Heart left ventricle (tissue), 16 donors: ENCODE measurements at regions not wholly inside any gene's neighbourhood (a gene's known extent, or its start where the extent isn't known, plus 50 kb on each side); places are given as distances from the start of the nearest gene placed in this dataset.

Source experiments
- ATAC-seq, 4 donors: fragments of 200-7000 bp; cut with Tn5 transposase; one replicate each; pipeline ENCODE4 v1.9.1; 2020 to 2022; ENCODE audit warnings: moderate library complexity in 4 of 4, mild to moderate bottlenecking in 3 of 4, moderate number of reproducible peaks in 1 of 4
- DNase-seq, 5 donors: peaks; one replicate each; pipeline ENCODE4 v3.0.0-alpha.2; 2020
- H3K27ac ChIP-seq, 12 donors: fragments of 200-600 bp; sonication (generic) in 4 of 12; one replicate each; pipeline versions ENCODE4 v1.5.0 to v1.8.0; 2016 to 2022; ENCODE audit warnings: mild to moderate bottlenecking in 2 of 12
- H3K27me3 ChIP-seq, 9 donors: fragments of 200-600 bp; sonication (generic) in 2 of 9; one replicate each; pipeline versions ENCODE4 v1.5.1 to v1.8.0; 2016 to 2022; ENCODE audit warnings: mild to moderate bottlenecking in 3 of 9
- H3K36me3 ChIP-seq, 9 donors: fragments of 200-600 bp; sonication (generic) in 2 of 9; one replicate each; pipeline versions ENCODE4 v1.5.0 to v1.8.0; 2018 to 2022; ENCODE audit warnings: mild to moderate bottlenecking in 2 of 9
- H3K4me1 ChIP-seq, 12 donors: fragments of 200-600 bp; sonication (generic) in 4 of 12; one replicate each; pipeline versions ENCODE4 v1.5.0 to v1.8.0; 2016 to 2022; ENCODE audit warnings: mild to moderate bottlenecking in 3 of 12
- H3K4me3 ChIP-seq, 12 donors: fragments of 200-600 bp; sonication (generic) in 4 of 12; one replicate each; pipeline versions ENCODE4 v1.5.0 to v1.8.0; 2017 to 2022; ENCODE audit warnings: mild to moderate bottlenecking in 9 of 12, moderate library complexity in 4 of 12
- H3K9me3 ChIP-seq, 12 donors: fragments of 200-600 bp; sonication (generic) in 4 of 12; one replicate each; pipeline versions ENCODE4 v1.5.0 to v1.8.0; 2016 to 2022; ENCODE audit warnings: mild to moderate bottlenecking in 1 of 12
- POLR2A ChIP-seq, 2 donors: fragments of 450-650 bp; IDR thresholded peaks; one replicate each; pipeline ENCODE4 v1.6.1; 2017; ENCODE audit warnings: antibody characterized with exemption in 2 of 2, mild to moderate bottlenecking in 2 of 2, moderate library complexity in 2 of 2
- WGBS, 4 donors: extraction: QIAGEN DNeasy Blood & Tissue Kit in 2 of 4; methylation state at CpG; one replicate each; pipeline versions ENCODE4 v1.1.5 to v1.1.7; 2013 to 2018; 5-methylcytosine and 5-hydroxymethylcytosine counted together
- intact Hi-C, 10 donors: fragments of 100-400 bp; cut with DNase I; formaldehyde crosslinking; loops; one replicate each; pipeline versions ENCODE4 v1.11.1 to v1.14.2; 2022
- TF ChIP-seq, protein P1 (sequence below), 12 donors: fragments of 200-600 bp; sonication (generic) in 4 of 12; IDR thresholded peaks; one replicate each; pipeline versions ENCODE4 v1.5.0 to v1.8.0; 2018 to 2022; ENCODE audit warnings: antibody characterized with exemption in 12 of 12, mild to moderate bottlenecking in 5 of 12
- donor health status: ischemic (EF 13 %, LVEDD 7.1; RV severe dilation, severe dysfunction).
- donor health status: healthy with polysubstance abuse.
- donor health status: DM: no; HTN: yes; CAD: no.
- donor health status: DM: no; HTN: no; CAD: no.
- donor health status: ischemic (EF 25% LVEDD 6.9; RV normal size, moderate dysfunction).
- donor health status: ischemic (EF 25% LVEDD 5.7; RV mildly dilated, moderate dysfunction).
- donor health status: healthy.
- donor health status: DM: yes; HTN: yes; CAD: no.
- donor health status: ischemic (EF 35%, LVEDD 5.7; RV mildly dilated, moderate dysfunction).
- donor health status: nonischemic (EF 11% LVEDD 7.7; RV severe dilation, severe dysfunction).
- donor health status: DM: yes; HTN: yes; CAD: no.
- donor health status: PGD.
- donor health status: ischemic (EF 29% LVEDD 5.4; RV normal size, mild dysfunction).
- donor health status: nonischemic (EF 23%, LVEDD 6.1; RV moderate dilation, normal function).

GRCh38 chr18:76721207-76721996 lies 101.0 kb upstream of the ZNF236 start:
- TF ChIP-seq, protein P1, sequence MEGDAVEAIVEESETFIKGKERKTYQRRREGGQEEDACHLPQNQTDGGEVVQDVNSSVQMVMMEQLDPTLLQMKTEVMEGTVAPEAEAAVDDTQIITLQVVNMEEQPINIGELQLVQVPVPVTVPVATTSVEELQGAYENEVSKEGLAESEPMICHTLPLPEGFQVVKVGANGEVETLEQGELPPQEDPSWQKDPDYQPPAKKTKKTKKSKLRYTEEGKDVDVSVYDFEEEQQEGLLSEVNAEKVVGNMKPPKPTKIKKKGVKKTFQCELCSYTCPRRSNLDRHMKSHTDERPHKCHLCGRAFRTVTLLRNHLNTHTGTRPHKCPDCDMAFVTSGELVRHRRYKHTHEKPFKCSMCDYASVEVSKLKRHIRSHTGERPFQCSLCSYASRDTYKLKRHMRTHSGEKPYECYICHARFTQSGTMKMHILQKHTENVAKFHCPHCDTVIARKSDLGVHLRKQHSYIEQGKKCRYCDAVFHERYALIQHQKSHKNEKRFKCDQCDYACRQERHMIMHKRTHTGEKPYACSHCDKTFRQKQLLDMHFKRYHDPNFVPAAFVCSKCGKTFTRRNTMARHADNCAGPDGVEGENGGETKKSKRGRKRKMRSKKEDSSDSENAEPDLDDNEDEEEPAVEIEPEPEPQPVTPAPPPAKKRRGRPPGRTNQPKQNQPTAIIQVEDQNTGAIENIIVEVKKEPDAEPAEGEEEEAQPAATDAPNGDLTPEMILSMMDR (IDR thresholded peaks at IDR 0.05): no peak
- no peak for TF ChIP-seq POLR2A (IDR thresholded peaks at IDR 0.05)
- H3K36me3 ChIP-seq: no peaks in the 10 kb centered on the region
- peaks cover 0 to 6% (median 0%) of the 10 kb centered on the region in 12 donors for H3K4me1 ChIP-seq
- no peak overlapping the region for H3K4me3 ChIP-seq
- 79 to 86% (median 83%) methylated on average over 9 of the region's 9 CpGs for WGBS, 4 donors
- H3K27me3 ChIP-seq: no peaks in the 10 kb centered on the region
- ATAC-seq: no peak
- no peaks in the 10 kb centered on the region for H3K9me3 ChIP-seq
- no peak overlapping the region for H3K27ac ChIP-seq
- DNase-seq: no peak
- intact Hi-C loops: no loop called here

GRCh38 chr18:76720683-76721082 lies 101.7 kb upstream of the ZNF236 start:
- 79 to 85% (median 83%) methylated on average over 5 of the region's 5 CpGs for WGBS, 4 donors
- Histone ChIP-seq H3K36me3 (no peaks in the 10 kb centered on the region), H3K9me3 (no peaks in the 10 kb centered on the region), H3K4me1 (peaks cover 0 to 6% (median 0%) of the 10 kb centered on the region in 12 donors), H3K27ac (no peak overlapping the region), H3K27me3 (no peaks in the 10 kb centered on the region), H3K4me3 (no peak overlapping the region)
- intact Hi-C loops: no loop called here
- TF ChIP-seq, protein P1 (IDR thresholded peaks at IDR 0.05): no peak
- no peak for TF ChIP-seq POLR2A (IDR thresholded peaks at IDR 0.05)
- DNase-seq: no peak
- no peak for ATAC-seq

DNA sequence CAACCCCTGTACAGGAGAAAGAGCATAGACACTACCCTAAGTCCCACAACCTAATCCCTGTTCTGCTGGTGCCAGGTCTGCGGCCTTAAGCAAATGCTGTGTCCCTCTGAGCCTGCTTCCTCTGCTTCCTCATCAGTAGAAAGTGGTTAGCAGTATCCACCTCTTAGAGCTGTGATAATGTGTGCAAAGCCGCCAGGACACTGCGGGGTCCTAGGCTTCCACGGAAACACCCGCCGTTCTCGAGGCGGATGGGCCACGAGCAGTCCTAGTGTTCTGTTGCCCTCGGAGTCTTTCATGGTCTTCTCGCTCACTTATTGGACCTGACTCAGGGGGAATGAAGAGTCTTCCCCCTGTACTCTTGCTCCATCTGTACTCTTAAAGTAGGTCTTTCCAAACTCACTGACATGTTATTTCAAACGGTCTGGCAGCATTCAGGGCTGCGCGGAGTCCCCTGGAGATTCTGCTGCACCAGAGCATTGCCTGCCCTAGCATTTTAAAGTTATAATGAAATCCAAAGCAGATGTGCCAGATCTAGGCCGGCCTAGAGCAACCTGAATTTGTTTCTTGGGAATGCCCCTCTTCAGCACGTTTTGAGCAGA lies 107.2 kb upstream of the ZNF236 start:
- Histone ChIP-seq H3K36me3 (no peaks in the 10 kb centered on the region), H3K9me3 (no peaks in the 10 kb centered on the region), H3K27ac (no peak overlapping the region), H3K4me1 (no peaks in the 10 kb centered on the region), H3K4me3 (no peak overlapping the region), H3K27me3 (no peaks in the 10 kb centered on the region)
- no peak for ATAC-seq
- TF ChIP-seq, protein P1 (IDR thresholded peaks at IDR 0.05): no peak
- no peak for TF ChIP-seq POLR2A (IDR thresholded peaks at IDR 0.05)
- no peak for DNase-seq
- intact Hi-C loops: no loop called here
- 89 to 93% (median 90%) methylated on average over 16 of the region's 16 CpGs for WGBS, 4 donors

- WGBS, 4 donors: 95 to 97% (median 97%) methylated on average over 6 to 8 of the region's 8 CpGs
- Histone ChIP-seq H3K27ac (no peak overlapping the region), H3K27me3 (no peaks in the 10 kb centered on the region), H3K4me3 (no peak overlapping the region), H3K4me1 (peaks cover 0 to 7% (median 0%) of the 10 kb centered on the region in 12 donors), H3K36me3 (no peaks in the 10 kb centered on the region), H3K9me3 (no peaks in the 10 kb centered on the region)
- intact Hi-C loops: loop anchor here in 2 of 10 donors (5.0 kb wide), 1 partner anchor 316 kb away; no protein-coding TSS in a partner anchor
- TF ChIP-seq POLR2A (IDR thresholded peaks at IDR 0.05): no peak
- TF ChIP-seq, protein P1 (IDR thresholded peaks at IDR 0.05): no peak
- DNase-seq (no peak), ATAC-seq (no peak)
These were observed 108.9 kb upstream of the ZNF236 start for GRCh38 chr18:76713432-76713831.
